ENCODE measurements at regions not wholly inside any gene's neighbourhood (a gene's known extent, or its start where the extent isn't known, plus 50 kb on each side); places are given as distances from the start of the nearest gene placed in this dataset.

DNA sequence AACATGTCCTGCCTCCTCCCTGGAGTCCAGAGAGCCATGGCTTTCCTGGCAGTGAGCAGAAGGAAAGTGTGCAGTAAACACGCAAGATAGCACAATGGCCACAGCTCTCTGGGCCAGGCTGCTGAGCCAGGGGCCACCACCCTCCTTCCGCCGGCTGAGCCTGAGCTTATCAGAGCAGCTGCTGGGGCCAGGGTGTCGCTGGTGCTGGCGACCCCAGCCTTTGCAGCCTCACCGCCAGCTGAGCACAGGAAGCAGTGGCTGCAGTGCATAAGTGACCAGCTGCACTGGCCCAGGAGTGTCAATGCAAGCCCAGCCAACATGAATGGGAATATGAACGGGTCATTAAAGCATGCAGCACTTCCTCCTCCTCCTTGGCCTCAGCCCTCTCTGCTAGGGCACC, 172.0 kb downstream of the ZFP36L2 start:
- H3K4me3 ChIP-seq (ENCODE audit: control insufficient read depth, low read depth, low read length) = no peak overlapping the region
- TF ChIP-seq, protein P1, sequence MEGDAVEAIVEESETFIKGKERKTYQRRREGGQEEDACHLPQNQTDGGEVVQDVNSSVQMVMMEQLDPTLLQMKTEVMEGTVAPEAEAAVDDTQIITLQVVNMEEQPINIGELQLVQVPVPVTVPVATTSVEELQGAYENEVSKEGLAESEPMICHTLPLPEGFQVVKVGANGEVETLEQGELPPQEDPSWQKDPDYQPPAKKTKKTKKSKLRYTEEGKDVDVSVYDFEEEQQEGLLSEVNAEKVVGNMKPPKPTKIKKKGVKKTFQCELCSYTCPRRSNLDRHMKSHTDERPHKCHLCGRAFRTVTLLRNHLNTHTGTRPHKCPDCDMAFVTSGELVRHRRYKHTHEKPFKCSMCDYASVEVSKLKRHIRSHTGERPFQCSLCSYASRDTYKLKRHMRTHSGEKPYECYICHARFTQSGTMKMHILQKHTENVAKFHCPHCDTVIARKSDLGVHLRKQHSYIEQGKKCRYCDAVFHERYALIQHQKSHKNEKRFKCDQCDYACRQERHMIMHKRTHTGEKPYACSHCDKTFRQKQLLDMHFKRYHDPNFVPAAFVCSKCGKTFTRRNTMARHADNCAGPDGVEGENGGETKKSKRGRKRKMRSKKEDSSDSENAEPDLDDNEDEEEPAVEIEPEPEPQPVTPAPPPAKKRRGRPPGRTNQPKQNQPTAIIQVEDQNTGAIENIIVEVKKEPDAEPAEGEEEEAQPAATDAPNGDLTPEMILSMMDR (conservative IDR thresholded peaks at IDR 0.05; ENCODE audit: control insufficient read depth, insufficient read depth, low read depth, low read length) = no peak
- no peak for DNase-seq (ENCODE audit: low read depth)

DNA sequence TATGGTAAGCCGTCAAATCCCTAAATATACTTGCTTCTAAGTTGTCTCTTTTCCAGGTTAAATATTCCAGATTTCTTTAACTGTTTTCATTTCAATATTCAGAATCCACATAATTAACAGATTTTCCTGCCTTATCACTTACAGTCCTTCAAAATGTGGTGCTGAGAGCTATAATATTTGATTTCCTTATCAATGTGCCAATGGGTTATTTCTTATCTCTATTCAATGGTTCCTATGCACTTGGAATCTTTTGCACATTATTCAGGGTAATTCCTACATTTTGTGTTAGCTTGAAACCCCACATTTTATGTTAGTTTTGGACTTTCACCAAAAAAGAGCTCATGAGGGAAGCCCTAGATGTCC, 173.5 kb downstream of the ZFP36L2 start:
- TF ChIP-seq, protein P1 (conservative IDR thresholded peaks at IDR 0.05; ENCODE audit: control insufficient read depth, insufficient read depth, low read depth, low read length) = no peak
- no peak for DNase-seq (ENCODE audit: low read depth)
- no peak overlapping the region for H3K4me3 ChIP-seq (ENCODE audit: control insufficient read depth, low read depth, low read length)

DNA sequence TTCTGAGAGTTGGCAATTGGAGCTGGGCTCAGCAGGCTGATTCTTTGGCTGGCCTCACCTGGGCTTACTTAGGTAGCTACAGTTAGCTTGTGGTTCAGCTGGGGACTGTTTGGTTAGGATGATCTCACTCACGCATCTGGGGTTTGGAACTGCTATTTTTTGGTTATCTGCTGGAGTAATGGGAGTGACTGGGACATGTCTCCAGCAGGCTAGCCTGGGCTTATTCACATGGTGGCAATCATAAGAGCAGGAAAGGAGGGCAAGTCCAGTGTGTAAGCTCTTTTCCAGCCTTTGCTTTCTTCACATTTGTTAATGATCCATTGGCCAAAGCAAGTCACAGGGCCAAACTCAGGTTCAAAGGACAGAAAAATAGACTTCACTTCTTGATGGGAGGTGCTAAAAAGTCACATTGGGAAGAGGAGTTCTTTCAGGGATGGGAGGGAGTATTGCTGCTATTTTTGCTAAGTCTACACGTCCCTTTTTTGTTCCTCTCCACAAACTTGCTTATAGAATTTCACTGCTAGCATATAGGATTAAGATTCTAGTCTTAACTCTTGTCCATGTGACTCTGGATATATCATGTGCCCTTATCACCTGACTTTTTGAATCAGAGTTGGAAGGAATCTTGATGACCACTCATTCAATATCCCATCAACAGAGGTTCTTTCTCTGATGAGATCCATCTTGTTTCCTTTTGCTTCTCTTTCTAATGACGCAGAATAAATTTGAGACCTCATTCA, 174.0 kb downstream of the ZFP36L2 start:
- no peak for DNase-seq (ENCODE audit: low read depth)
- no peak overlapping the region for H3K4me3 ChIP-seq (ENCODE audit: control insufficient read depth, low read depth, low read length)
- TF ChIP-seq, protein P1 (conservative IDR thresholded peaks at IDR 0.05; ENCODE audit: control insufficient read depth, insufficient read depth, low read depth, low read length) = no peak

DNA sequence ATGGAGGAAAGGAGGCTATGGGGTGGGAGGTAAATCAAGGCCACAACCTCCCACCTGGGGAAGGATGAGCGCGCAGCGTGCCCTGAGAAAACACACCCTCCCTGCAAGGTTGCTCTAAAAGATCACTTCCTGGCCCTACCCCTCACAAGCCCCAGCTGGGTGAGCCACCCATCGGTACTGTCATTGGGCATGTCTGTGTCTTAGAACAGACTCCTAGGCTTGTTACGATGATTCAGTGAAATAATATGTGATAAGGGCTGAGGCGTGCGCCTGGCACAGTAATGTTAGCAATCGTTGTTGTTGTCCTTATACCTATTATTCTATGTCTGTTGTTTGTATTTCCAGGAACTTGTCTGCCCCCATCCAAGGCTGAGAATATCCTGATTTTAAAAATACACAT, 175.1 kb downstream of the ZFP36L2 start:
- TF ChIP-seq, protein P1 (conservative IDR thresholded peaks at IDR 0.05; ENCODE audit: control insufficient read depth, insufficient read depth, low read depth, low read length) = no peak
- peak; percentile 59 for DNase-seq (ENCODE audit: low read depth)
- no peak overlapping the region for H3K4me3 ChIP-seq (ENCODE audit: control insufficient read depth, low read depth, low read length)

DNA sequence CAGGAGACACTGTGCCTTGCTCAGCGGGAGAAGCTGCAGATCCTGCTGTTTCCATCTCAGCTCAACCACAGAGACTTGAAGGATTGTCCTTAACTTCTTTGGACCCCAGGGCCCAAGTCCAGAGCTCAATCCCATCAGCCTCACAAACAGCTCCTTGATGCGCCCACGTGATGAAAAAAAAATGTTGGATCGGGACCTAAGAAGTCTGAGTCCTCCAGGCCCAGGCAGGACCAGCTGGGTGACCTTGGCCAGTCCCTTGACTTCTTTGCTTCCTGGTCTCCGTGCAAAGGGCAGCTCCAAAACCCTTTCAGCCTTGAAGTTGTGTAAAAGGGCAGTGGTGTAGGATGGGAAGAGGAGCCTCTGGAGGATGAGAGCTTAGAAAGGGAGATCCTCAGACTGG, 175.5 kb downstream of the ZFP36L2 start:
- H3K4me3 ChIP-seq (ENCODE audit: control insufficient read depth, low read depth, low read length) = no peak overlapping the region
- TF ChIP-seq, protein P1 (conservative IDR thresholded peaks at IDR 0.05; ENCODE audit: control insufficient read depth, insufficient read depth, low read depth, low read length) = no peak
- no peak for DNase-seq (ENCODE audit: low read depth)

DNA sequence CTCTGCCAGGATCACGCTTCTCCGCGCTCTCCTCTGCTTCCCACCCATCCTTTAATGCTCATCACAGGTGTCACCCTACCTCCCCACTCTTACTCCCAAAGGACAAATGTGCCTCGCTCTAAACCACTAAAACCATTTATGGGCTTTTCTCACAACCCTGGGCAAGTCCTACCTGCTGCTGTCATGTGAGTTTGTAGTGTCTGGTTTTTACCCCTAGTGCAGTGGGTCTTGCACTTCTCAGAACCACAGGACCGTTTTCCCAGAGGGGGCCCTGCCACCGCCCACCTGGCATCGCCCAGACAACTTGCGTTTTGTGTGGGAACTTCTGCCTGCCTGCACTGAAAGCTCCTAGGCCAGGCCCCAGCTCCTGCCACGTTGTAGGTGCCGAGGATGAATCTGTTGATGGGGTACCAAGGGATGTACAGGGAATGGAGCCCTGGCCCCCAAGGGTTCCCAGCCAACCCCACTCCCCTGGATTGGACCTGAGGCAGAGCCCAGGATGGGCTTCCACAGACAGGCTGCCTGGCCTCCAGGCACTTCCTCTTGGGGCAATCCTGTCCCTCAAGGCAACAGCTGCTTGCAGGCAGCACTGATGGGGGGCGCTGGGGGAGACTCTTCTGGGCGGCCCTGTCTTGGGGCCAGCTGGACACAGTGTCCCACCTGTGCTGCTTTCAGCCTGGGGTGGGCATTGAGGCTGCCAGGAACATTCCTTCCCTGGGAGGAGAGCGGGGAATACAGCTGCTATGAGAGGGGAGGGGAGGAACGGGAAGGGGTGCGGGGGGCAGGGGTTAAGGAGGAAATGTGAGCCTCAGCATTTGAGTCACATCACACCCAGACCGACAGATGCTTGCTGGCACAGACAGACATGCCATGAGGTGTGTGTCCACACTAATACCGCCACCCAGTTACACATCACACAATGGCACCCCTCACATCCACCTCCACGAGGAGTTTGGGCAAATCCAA, 176.3 kb downstream of the ZFP36L2 start:
- H3K4me3 ChIP-seq (ENCODE audit: control insufficient read depth, low read depth, low read length) = no peak overlapping the region
- no peak for DNase-seq (ENCODE audit: low read depth)
- TF ChIP-seq, protein P1 (conservative IDR thresholded peaks at IDR 0.05; ENCODE audit: control insufficient read depth, insufficient read depth, low read depth, low read length) = no peak

Data from fibroblast of mammary gland (primary cell).